ENCODE measurements at regions not wholly inside any gene's neighbourhood (a gene's known extent, or its start where the extent isn't known, plus 50 kb on each side); places are given as distances from the start of the nearest gene placed in this dataset.

- Mint-ChIP-seq H3K27ac (no peak overlapping the region), H3K4me1 (ENCODE audit: low read depth) (no peaks in the 10 kb centered on the region), H3K9me3 (peaks cover 11% of the 10 kb centered on the region), H3K36me3 (ENCODE audit: low read depth) (no peaks in the 10 kb centered on the region), H3K27me3 (peaks cover 3% of the 10 kb centered on the region), H3K4me3 (no peak overlapping the region)
- intact Hi-C loops (cut with micrococcal nuclease), result no loop called here
Measured at GRCh38 chr17:34874478-34874877, 86.8 kb downstream of the CCT6B start.

DNA sequence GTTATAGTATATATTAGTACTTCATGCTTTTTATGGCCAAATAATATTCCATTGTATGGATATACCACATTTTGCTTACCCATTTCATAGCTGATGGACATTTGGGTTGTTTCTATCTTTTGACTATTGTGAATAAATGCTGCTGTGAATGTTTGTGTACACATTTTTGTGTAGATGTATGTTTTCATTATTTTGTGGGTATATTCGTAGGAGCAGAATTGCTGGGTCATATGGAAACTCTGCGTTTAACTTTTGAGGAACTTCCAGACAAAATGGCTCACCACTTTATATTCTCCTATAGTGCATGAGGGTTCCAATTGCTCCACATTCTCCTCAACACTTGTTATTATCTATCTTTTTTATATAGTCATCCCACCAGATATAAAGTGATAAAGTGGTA lies 88.6 kb downstream of the CCT6B start:
- peaks cover 3% of the 10 kb centered on the region for H3K27me3 Mint-ChIP-seq
- no peaks in the 10 kb centered on the region for H3K36me3 Mint-ChIP-seq (ENCODE audit: low read depth)
- no peak overlapping the region for H3K4me3 Mint-ChIP-seq
- peaks cover 11% of the 10 kb centered on the region for H3K9me3 Mint-ChIP-seq
- H3K4me1 Mint-ChIP-seq (ENCODE audit: low read depth), result no peaks in the 10 kb centered on the region
- intact Hi-C loops (cut with micrococcal nuclease), result no loop called here
- H3K27ac Mint-ChIP-seq, result no peak overlapping the region

- no peak overlapping the region for H3K4me3 Mint-ChIP-seq
- intact Hi-C loops (cut with micrococcal nuclease), result no loop called here
- no peaks in the 10 kb centered on the region for H3K27me3 Mint-ChIP-seq
- no peaks in the 10 kb centered on the region for H3K36me3 Mint-ChIP-seq (ENCODE audit: low read depth)
- H3K9me3 Mint-ChIP-seq, result peaks cover 11% of the 10 kb centered on the region
- H3K4me1 Mint-ChIP-seq (ENCODE audit: low read depth), result no peaks in the 10 kb centered on the region
- H3K27ac Mint-ChIP-seq, result no peak overlapping the region
Measured at GRCh38 chr17:34869641-34870040, 91.6 kb downstream of the CCT6B start.

DNA sequence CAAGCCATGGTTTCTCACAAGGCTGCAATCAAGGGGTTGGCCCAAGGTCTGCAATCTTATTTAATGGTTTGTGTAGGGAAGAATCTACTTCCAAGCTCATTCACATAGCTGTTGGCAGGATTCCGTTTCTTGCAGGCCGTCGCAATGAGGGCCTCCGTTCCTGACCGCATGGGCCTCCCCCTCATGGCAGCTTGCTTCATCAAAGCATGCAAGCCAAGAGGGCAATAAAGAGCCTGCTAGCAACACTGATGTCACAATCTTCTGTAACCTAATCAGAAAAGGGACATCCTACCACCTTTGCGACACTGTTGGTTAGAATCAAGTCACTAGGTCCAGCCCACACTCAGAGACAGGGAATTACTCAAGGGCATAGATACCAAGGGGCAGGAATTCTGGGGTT lies 95.5 kb downstream of the CCT6B start:
- H3K27me3 Mint-ChIP-seq, result peaks cover 3% of the 10 kb centered on the region
- H3K4me1 Mint-ChIP-seq (ENCODE audit: low read depth), result no peaks in the 10 kb centered on the region
- H3K9me3 Mint-ChIP-seq, result no peaks in the 10 kb centered on the region
- H3K4me3 Mint-ChIP-seq, result no peak overlapping the region
- H3K36me3 Mint-ChIP-seq (ENCODE audit: low read depth), result no peaks in the 10 kb centered on the region
- intact Hi-C loops (cut with micrococcal nuclease), result no loop called here
- H3K27ac Mint-ChIP-seq, result no peak overlapping the region

- H3K27me3 Mint-ChIP-seq, result peaks cover 3% of the 10 kb centered on the region
Measured at GRCh38 chr17:34862384-34862783, 98.9 kb downstream of the CCT6B start.

DNA sequence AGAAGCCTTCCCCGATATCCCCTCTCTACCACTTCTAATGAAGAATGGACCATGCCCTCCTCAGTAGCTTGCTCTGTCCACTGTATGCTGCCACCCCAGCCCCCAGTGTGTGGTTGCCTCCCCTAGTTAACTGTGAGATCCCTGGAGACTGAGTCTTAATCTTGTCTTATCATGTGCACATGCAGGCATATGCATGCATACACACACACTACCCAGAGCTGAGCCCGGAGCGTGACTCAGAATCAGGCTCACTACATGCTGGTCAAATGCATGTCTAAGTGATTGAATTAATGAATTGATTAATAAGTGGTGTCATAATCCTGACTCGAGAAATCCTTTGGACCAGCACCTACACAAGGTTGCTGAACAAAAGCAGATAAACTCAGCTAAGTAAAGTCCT lies 99.4 kb downstream of the CCT6B start:
- Mint-ChIP-seq H3K4me1 (ENCODE audit: low read depth) (no peaks in the 10 kb centered on the region), H3K36me3 (ENCODE audit: low read depth) (no peaks in the 10 kb centered on the region), H3K4me3 (no peak overlapping the region), H3K9me3 (no peaks in the 10 kb centered on the region), H3K27me3 (peaks cover 3% of the 10 kb centered on the region), H3K27ac (no peak overlapping the region)
- intact Hi-C loops (cut with micrococcal nuclease), result no loop called here

More at GRCh38 chr17:34862384-34862783, 98.9 kb downstream of the CCT6B start:
- H3K4me1 Mint-ChIP-seq (ENCODE audit: low read depth), result no peaks in the 10 kb centered on the region
- H3K4me3 Mint-ChIP-seq, result no peak overlapping the region
- no peaks in the 10 kb centered on the region for H3K9me3 Mint-ChIP-seq
- H3K27ac Mint-ChIP-seq, result no peak overlapping the region
- intact Hi-C loops (cut with micrococcal nuclease), result no loop called here
- no peaks in the 10 kb centered on the region for H3K36me3 Mint-ChIP-seq (ENCODE audit: low read depth)

DNA sequence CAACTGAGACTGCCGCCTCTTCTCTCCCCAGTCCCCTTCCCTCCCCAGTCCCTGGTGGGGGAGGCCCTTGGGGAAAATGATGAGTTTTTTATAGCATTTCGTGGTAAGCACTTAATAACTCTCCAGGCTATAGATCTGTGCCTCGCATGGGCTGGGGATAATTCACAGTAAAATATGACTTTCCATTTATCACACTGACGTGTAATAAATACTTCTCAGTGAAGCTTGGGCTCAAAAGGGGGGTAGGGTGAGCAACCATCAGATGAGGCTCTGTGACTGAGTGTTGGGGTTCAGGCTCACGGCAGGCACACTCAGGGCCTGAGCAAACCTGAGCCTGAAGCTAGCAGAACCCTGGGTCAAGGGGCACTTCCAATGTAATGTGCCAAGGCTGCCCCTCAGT lies 101.6 kb downstream of the CCT6B start:
- Mint-ChIP-seq H3K27me3 (peaks cover 3% of the 10 kb centered on the region), H3K9me3 (no peaks in the 10 kb centered on the region), H3K4me1 (ENCODE audit: low read depth) (no peaks in the 10 kb centered on the region), H3K27ac (no peak overlapping the region), H3K36me3 (ENCODE audit: low read depth) (no peaks in the 10 kb centered on the region), H3K4me3 (no peak overlapping the region)
- intact Hi-C loops (cut with micrococcal nuclease), result no loop called here

DNA sequence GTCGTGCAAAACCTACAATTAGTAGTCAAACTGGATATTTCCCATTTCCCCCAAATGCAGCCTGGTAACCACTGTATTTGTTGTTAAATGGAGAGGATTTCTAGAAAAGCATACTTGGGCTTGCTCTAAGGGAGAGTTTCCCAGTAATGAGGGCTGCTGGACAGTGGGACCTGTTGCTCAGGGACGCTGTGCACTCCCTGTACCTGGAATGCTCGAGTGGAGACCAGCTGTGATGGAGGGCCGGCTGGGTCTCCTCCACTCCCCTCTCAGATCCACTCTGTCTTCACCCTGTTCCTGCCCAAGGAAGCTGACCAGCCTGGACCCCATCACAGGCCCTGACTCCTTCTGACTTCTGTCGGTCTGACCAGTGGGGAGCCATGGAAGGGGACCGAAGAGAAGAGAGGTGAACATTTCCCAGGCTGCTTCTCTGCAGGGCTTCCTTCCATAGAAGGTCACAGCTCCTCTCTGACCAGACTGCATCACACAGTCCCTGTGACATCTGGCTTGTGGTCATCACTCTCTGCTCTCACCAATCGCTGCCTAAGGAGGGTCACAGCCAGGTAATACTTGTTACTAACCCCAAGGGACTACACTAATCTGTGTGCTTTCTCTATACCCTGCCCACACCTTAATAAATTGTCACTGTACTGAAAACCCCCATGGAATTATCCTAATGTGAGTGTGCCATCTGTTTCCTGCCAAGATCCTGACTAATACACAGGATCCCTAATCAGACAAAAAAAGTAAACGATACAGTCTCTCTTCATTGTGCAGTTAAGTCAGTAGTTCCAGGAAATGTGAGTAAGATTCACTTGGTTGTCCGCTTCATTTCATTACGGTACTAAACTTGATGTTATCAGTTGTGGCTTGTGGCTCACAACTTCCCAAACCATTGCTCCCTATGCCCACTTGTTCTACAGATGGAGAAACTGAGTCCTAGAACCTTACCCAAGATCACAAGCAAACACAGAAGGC lies 102.4 kb downstream of the CCT6B start:
- peaks cover 3% of the 10 kb centered on the region for H3K27me3 Mint-ChIP-seq
- no peaks in the 10 kb centered on the region for H3K36me3 Mint-ChIP-seq (ENCODE audit: low read depth)
- H3K4me3 Mint-ChIP-seq, result no peak overlapping the region
- intact Hi-C loops (cut with micrococcal nuclease), result no loop called here
- no peaks in the 10 kb centered on the region for H3K9me3 Mint-ChIP-seq
- no peaks in the 10 kb centered on the region for H3K4me1 Mint-ChIP-seq (ENCODE audit: low read depth)
- H3K27ac Mint-ChIP-seq, result no peak overlapping the region

DNA sequence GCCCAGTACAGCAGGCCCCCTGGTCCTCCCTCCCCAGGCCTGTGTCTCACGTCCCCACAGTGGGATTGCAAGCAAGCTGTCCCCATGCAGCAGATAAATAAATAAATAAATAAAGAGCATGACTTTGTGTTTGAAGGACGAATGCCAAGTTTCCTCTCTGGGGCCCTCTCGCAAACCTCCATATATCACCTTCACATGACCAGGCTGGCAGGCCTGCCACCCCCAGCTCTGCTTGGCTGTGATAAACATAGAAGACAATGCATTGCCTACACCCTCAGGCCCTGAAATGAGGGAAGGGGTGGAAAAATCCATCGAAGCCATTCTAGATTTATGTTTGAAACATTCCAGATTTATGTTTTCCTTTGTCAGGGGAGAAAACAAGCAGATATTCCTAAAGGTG lies 107.3 kb downstream of the CCT6B start:
- no peaks in the 10 kb centered on the region for H3K36me3 Mint-ChIP-seq (ENCODE audit: low read depth)
- H3K27ac Mint-ChIP-seq, result no peak overlapping the region
- no peaks in the 10 kb centered on the region for H3K27me3 Mint-ChIP-seq
- no peak overlapping the region for H3K4me3 Mint-ChIP-seq
- H3K9me3 Mint-ChIP-seq, result no peaks in the 10 kb centered on the region
- intact Hi-C loops (cut with micrococcal nuclease), result no loop called here
- no peaks in the 10 kb centered on the region for H3K4me1 Mint-ChIP-seq (ENCODE audit: low read depth)

GRCh38 chr17:34852614-34853013 lies 108.6 kb downstream of the CCT6B start:
- intact Hi-C loops (cut with micrococcal nuclease), result no loop called here
- H3K27me3 Mint-ChIP-seq, result no peaks in the 10 kb centered on the region

DNA sequence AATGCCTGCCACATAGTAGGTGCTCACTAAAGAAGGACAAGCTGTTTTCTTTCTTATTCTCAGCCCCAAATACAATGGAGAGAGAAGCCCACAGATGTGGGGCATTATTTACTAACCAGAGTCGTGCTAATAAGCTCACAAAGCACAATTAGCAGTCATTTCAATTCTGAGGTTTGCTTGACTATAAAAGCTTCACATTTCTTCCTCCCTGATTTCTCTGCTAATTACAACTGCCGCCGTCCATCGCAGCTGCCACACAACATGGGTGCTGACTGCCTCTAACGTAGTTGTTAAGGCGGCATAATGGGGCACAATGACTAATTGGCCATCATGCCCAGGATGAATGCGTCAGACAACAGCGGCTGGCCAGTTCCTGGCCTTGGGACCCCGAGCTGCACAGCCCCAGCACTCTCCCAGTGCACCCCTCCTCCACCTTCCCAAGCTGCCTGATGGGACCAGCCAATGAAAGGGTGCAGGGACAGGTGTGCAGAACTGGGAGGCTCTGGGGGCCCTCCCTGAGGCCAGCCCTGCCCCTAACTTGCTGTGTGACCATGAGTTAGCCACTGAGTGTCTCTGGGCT lies 109.2 kb downstream of the CCT6B start:
- Mint-ChIP-seq H3K4me1 (ENCODE audit: low read depth) (peaks cover 6% of the 10 kb centered on the region), H3K27me3 (no peaks in the 10 kb centered on the region), H3K27ac (no peak overlapping the region), H3K4me3 (no peak overlapping the region), H3K36me3 (ENCODE audit: low read depth) (no peaks in the 10 kb centered on the region), H3K9me3 (no peaks in the 10 kb centered on the region)
- intact Hi-C loops (cut with micrococcal nuclease), result no loop called here

More at GRCh38 chr17:34852614-34853013, 108.6 kb downstream of the CCT6B start:
- Mint-ChIP-seq H3K4me1 (ENCODE audit: low read depth) (peaks cover 4% of the 10 kb centered on the region), H3K27ac (no peak overlapping the region), H3K4me3 (no peak overlapping the region), H3K36me3 (ENCODE audit: low read depth) (no peaks in the 10 kb centered on the region), H3K9me3 (no peaks in the 10 kb centered on the region)

DNA sequence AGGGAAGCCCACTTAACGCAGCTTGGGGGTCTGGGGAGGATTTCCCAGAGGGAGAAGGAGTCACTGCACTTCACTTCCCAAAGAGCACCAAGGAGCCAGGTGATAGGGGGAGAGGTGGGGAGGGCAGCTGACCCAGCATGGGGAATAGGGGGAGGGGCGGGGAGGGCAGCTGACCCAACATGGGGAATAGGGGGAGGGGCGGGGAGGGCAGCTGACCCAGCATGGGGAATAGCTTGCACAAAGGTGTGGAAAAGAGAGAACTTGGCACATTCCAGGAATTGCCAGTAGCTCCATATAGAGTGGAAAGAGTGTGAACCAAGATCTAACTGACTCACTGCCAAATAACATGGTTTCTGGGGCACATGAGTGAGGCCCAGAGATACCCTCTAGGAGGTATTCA lies 110.3 kb downstream of the CCT6B start:
- Mint-ChIP-seq H3K27ac (no peak overlapping the region), H3K36me3 (ENCODE audit: low read depth) (no peaks in the 10 kb centered on the region), H3K4me1 (ENCODE audit: low read depth) (peaks cover 6% of the 10 kb centered on the region), H3K9me3 (no peaks in the 10 kb centered on the region), H3K27me3 (no peaks in the 10 kb centered on the region), H3K4me3 (no peak overlapping the region)
- intact Hi-C loops (cut with micrococcal nuclease), result no loop called here

GRCh38 chr17:34850023-34850422 lies 111.2 kb downstream of the CCT6B start:
- Mint-ChIP-seq H3K4me1 (ENCODE audit: low read depth) (peaks cover 6% of the 10 kb centered on the region), H3K27me3 (no peaks in the 10 kb centered on the region), H3K36me3 (ENCODE audit: low read depth) (no peaks in the 10 kb centered on the region), H3K27ac (no peak overlapping the region), H3K4me3 (no peak overlapping the region), H3K9me3 (no peaks in the 10 kb centered on the region)
- intact Hi-C loops (cut with micrococcal nuclease), result no loop called here

DNA sequence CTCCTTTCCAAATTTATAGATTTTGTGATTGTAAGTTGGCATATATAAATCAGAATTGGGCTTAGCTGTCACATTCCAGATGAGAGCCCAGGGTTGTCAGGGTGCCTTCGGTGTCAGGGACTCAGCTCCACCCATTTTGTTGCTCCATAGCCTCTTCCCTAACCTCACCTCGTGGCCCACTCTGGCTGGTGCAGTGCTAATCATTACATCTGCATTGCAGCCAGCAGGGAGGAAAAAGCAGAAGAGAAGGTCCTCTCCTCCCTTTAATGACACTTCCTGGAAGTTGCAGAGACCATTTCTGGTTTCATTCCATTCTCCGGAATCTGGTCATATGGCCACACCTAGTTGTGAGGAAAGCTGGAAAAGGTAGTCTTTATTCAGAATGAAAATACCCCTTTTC lies 113.3 kb downstream of the CCT6B start:
- H3K36me3 Mint-ChIP-seq (ENCODE audit: low read depth), result no peaks in the 10 kb centered on the region
- peak overlapping the region; percentile 15 for H3K27ac Mint-ChIP-seq
- no peak overlapping the region for H3K4me3 Mint-ChIP-seq
- H3K4me1 Mint-ChIP-seq (ENCODE audit: low read depth), result peaks cover 6% of the 10 kb centered on the region
- intact Hi-C loops (cut with micrococcal nuclease), result no loop called here
- H3K27me3 Mint-ChIP-seq, result no peaks in the 10 kb centered on the region
- H3K9me3 Mint-ChIP-seq, result no peaks in the 10 kb centered on the region
